H1 (cell line): ENCODE measurements at regions not wholly inside any gene's neighbourhood (a gene's known extent, or its start where the extent isn't known, plus 50 kb on each side); places are given as distances from the start of the nearest gene placed in this dataset.
A peak's percentile ranks its signal among the peaks of the same experiment; 100 is the strongest.

ENCODE experiments used
- CHD7 ChIP-seq: fragments of 300-600 bp; sonication (generic); IDR thresholded peaks from 2 replicates; pipeline ENCODE4 v1.7.1; 2012; ENCODE audit warnings: low read length, moderate library complexity, mild to moderate bottlenecking, inconsistent platforms; ENCODE audit not compliant: insufficient replicate concordance
- SIX5 ChIP-seq: IDR thresholded peaks from 2 replicates; pipeline ENCODE4 v1.6.1; 2011; ENCODE audit warnings: mild to moderate bottlenecking, low read depth, low read length

GRCh38 chr2:51291762-51292551 lies 260.0 kb upstream of the NRXN1 start (continued):
- TF ChIP-seq CHD7: peak; percentile 71
- no peak for TF ChIP-seq SIX5
